GM23338 (cell line): ENCODE measurements at regions not wholly inside any gene's neighbourhood (a gene's known extent, or its start where the extent isn't known, plus 50 kb on each side); places are given as distances from the start of the nearest gene placed in this dataset.

Experiments used
- ATAC-seq: fragments of 200-7000 bp; cut with Tn5 transposase; 3 replicates; pipeline ENCODE4 v1.9.1; 2020
- DNase-seq: peaks from one replicate; pipeline ENCODE4 v3.0.0-alpha.2; 2015; ENCODE audit warnings: low spot score
- H2AFZ ChIP-seq: fragments of 200-600 bp; sonication (generic); 2 replicates; pipeline ENCODE4 v1.8.0; 2016; ENCODE audit warnings: antibody characterized with exemption, mild to moderate bottlenecking, moderate library complexity
- H3F3A ChIP-seq: fragments of 200-600 bp; sonication (generic); replicated peaks from 2 replicates; pipeline ENCODE4 v1.8.0; 2017; ENCODE audit warnings: antibody characterized with exemption, mixed run types, low read depth
- H3K27ac ChIP-seq: fragments of 200-600 bp; sonication (generic); 2 replicates; pipeline ENCODE4 v1.6.1; 2016; ENCODE audit warnings: low read depth
- H3K27me3 ChIP-seq: fragments of 200-600 bp; sonication (generic); 2 replicates; pipeline ENCODE4 v1.8.0; 2016; ENCODE audit warnings: mild to moderate bottlenecking, mixed run types, moderate library complexity; ENCODE audit not compliant: insufficient read depth
- H3K36me3 ChIP-seq: fragments of 200-600 bp; sonication (generic); 2 replicates; pipeline ENCODE4 v1.8.0; 2016; ENCODE audit warnings: mild to moderate bottlenecking; ENCODE audit not compliant: insufficient read depth
- H3K4me1 ChIP-seq: fragments of 200-600 bp; sonication (generic); 2 replicates; pipeline ENCODE4 v1.8.0; 2016; ENCODE audit warnings: mild to moderate bottlenecking, moderate library complexity; ENCODE audit not compliant: insufficient read depth
- H3K4me2 ChIP-seq: fragments of 200-600 bp; sonication (generic); 2 replicates; pipeline ENCODE4 v1.7.1; 2017; ENCODE audit warnings: mixed run types
- H3K4me3 ChIP-seq: fragments of 200-600 bp; sonication (generic); 2 replicates; pipeline ENCODE4 v1.6.1; 2016; ENCODE audit warnings: mixed run types
- H3K79me2 ChIP-seq: fragments of 200-600 bp; sonication (generic); replicated peaks from 2 replicates; pipeline ENCODE4 v1.8.0; 2017; ENCODE audit warnings: mild to moderate bottlenecking; ENCODE audit not compliant: insufficient read depth
- H3K9me2 ChIP-seq: fragments of 200-600 bp; sonication (generic); 2 replicates; pipeline ENCODE4 v1.8.0; 2017; ENCODE audit not compliant: insufficient read depth
- H4K20me1 ChIP-seq: fragments of 200-600 bp; sonication (generic); replicated peaks from 2 replicates; pipeline ENCODE4 v1.8.0; 2017; ENCODE audit warnings: mild to moderate bottlenecking; ENCODE audit not compliant: insufficient read depth
- H3K27ac Mint-ChIP-seq: 2 replicates; pipeline ENCODE4 v1.8.0; 2020; ENCODE audit warnings: inconsistent platforms, mild to moderate bottlenecking, moderate library complexity, mixed read lengths
- H3K27me3 Mint-ChIP-seq: 3 replicates; pipeline ENCODE4 v1.8.0; 2022; ENCODE audit warnings: low read depth, mild to moderate bottlenecking, moderate library complexity, mixed read lengths, inconsistent platforms; ENCODE audit not compliant: insufficient read depth, poor library complexity
- H3K36me3 Mint-ChIP-seq: 3 replicates; pipeline ENCODE4 v1.8.0; 2021; ENCODE audit warnings: low read depth, mild to moderate bottlenecking, inconsistent platforms, moderate library complexity, mixed read lengths
- H3K4me1 Mint-ChIP-seq: 3 replicates; pipeline ENCODE4 v1.8.0; 2020; ENCODE audit warnings: mild to moderate bottlenecking, inconsistent platforms, mixed read lengths
- H3K4me3 Mint-ChIP-seq: 3 replicates; pipeline ENCODE4 v1.8.0; 2021; ENCODE audit warnings: moderate library complexity, mild to moderate bottlenecking, inconsistent platforms, mixed read lengths
- H3K9me3 Mint-ChIP-seq: 3 replicates; pipeline ENCODE4 v1.8.0; 2020; ENCODE audit warnings: moderate library complexity, mild to moderate bottlenecking, inconsistent platforms, mixed read lengths
- CREB1 ChIP-seq: fragments of 250-450 bp; sonication (Bioruptor Pico); IDR thresholded peaks from 2 replicates; pipeline ENCODE4 v1.5.0; 2020; ENCODE audit warnings: low read depth, mild to moderate bottlenecking, moderate library complexity
- EZH2phosphoT487 ChIP-seq: fragments of 200-600 bp; sonication (generic); IDR thresholded peaks from one replicate; pipeline ENCODE4 v1.8.1; 2018; ENCODE audit warnings: antibody characterized with exemption; ENCODE audit not compliant: unreplicated experiment
- JUNB ChIP-seq: IDR thresholded peaks from one replicate; pipeline ENCODE4 v1.6.1; 2016; ENCODE audit warnings: antibody characterized with exemption; ENCODE audit not compliant: unreplicated experiment
- STAT1 ChIP-seq: IDR thresholded peaks from one replicate; pipeline ENCODE4 v1.6.1; 2016; ENCODE audit warnings: antibody characterized with exemption; ENCODE audit not compliant: unreplicated experiment
- ZNF114 ChIP-seq: fragments of 250-450 bp; sonication (Bioruptor Pico); IDR thresholded peaks from 2 replicates; pipeline ENCODE4 v1.5.0; 2020; ENCODE audit warnings: mild to moderate bottlenecking, moderate library complexity
- ZNF331 ChIP-seq: fragments of 250-450 bp; sonication (Bioruptor Pico); IDR thresholded peaks from 2 replicates; pipeline ENCODE4 v1.5.0; 2020; ENCODE audit warnings: low read depth, mild to moderate bottlenecking, moderate library complexity
- TF ChIP-seq, protein P1 (sequence below), 2 experiments: fragments of 200-600 bp in 1 of 2; sonication (generic) in 1 of 2; conservative IDR thresholded peaks; 2 replicates each; pipeline versions ENCODE4 v1.5.1 to v1.6.1; 2016 to 2017; ENCODE audit warnings: antibody characterized with exemption in 2 of 2, low read depth in 2 of 2, mild to moderate bottlenecking in 2 of 2, moderate library complexity in 1 of 2
- TF ChIP-seq, protein P2 (sequence below): fragments of 250-450 bp; sonication (Bioruptor Pico); IDR thresholded peaks from 2 replicates; pipeline ENCODE4 v1.5.0; 2020; ENCODE audit warnings: mild to moderate bottlenecking, moderate library complexity
- TF ChIP-seq, protein P3 (sequence below): IDR thresholded peaks from 2 replicates; pipeline ENCODE4 v1.6.1; 2016; ENCODE audit warnings: antibody characterized with exemption
- TF ChIP-seq, protein P4 (sequence below): IDR thresholded peaks from one replicate; pipeline ENCODE4 v1.6.1; 2018; ENCODE audit warnings: antibody characterized with exemption; ENCODE audit not compliant: unreplicated experiment

DNA sequence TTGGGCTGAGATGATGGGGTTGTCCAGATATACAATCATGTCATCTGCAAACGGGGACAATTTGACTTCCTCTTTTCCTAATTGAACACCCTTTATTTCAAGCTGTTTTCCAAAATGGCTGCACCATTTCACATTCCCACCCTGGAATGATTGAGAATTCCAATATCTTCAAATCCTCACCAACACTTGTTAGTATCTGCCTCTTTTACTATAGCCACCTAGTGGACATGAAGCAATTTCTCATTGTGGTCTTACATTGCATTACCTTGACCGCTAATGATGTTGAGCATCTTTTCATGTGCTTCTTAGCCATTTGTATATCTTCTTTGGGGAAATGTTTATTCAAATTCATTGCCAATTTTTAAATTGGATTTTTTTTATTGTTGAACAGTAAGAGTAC is 364.8 kb downstream of the SMARCA1 start:
- Histone ChIP-seq H4K20me1 (no peaks in the 10 kb centered on the region), H3K27ac (no peak overlapping the region), H3K9me2 (no peaks in the 10 kb centered on the region), H3K27me3 (no peaks in the 10 kb centered on the region), H3K4me1 (no peaks in the 10 kb centered on the region), H3K79me2 (no peaks in the 10 kb centered on the region), H3K4me3 (no peak overlapping the region), H3F3A (no peaks in the 10 kb centered on the region), H3K4me2 (no peak overlapping the region), H2AFZ (no peak overlapping the region), H3K36me3 (no peaks in the 10 kb centered on the region)
- no peak for ATAC-seq
- Mint-ChIP-seq H3K27me3 (peaks cover 7% of the 10 kb centered on the region), H3K4me1 (peaks cover 10% of the 10 kb centered on the region; the same call in 2 of the 3 replicates), H3K27ac (no peak overlapping the region), H3K9me3 (peaks cover 9% of the 10 kb centered on the region), H3K4me3 (no peak overlapping the region), H3K36me3 (peaks cover 9% of the 10 kb centered on the region)
- no peak for TF ChIP-seq JUNB
- TF ChIP-seq, protein P1, sequence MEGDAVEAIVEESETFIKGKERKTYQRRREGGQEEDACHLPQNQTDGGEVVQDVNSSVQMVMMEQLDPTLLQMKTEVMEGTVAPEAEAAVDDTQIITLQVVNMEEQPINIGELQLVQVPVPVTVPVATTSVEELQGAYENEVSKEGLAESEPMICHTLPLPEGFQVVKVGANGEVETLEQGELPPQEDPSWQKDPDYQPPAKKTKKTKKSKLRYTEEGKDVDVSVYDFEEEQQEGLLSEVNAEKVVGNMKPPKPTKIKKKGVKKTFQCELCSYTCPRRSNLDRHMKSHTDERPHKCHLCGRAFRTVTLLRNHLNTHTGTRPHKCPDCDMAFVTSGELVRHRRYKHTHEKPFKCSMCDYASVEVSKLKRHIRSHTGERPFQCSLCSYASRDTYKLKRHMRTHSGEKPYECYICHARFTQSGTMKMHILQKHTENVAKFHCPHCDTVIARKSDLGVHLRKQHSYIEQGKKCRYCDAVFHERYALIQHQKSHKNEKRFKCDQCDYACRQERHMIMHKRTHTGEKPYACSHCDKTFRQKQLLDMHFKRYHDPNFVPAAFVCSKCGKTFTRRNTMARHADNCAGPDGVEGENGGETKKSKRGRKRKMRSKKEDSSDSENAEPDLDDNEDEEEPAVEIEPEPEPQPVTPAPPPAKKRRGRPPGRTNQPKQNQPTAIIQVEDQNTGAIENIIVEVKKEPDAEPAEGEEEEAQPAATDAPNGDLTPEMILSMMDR (conservative IDR thresholded peaks at IDR 0.05; ENCODE audit: low read depth in 2 of 2), result peak; percentile 36 to 37
- peak; percentile 13 for DNase-seq

DNA sequence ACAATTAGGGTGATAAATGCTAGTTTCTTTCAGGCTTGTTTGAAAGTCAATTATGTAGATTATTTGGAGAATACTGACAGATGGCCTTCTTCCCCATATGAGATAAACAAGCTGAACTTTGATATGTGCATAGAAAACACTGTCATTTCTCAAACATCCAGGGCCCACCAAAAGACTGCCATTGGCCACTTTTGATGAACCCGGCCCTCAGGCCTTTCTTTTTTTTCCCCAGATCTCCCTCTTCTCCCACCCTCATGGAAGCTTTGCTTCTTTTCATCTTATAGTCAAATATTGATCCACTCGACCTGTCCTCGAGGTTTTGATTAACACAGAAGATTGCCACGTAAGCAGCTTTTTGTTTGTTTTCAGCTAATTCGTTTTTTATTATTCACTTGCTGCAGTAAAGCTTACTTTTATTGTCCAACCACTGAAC is 377.4 kb downstream of the SMARCA1 start:
- Mint-ChIP-seq H3K9me3 (no peaks in the 10 kb centered on the region), H3K4me3 (no peak overlapping the region), H3K27me3 (peaks cover 3% of the 10 kb centered on the region), H3K4me1 (peaks cover 9% of the 10 kb centered on the region; the same call in 2 of the 3 replicates), H3K36me3 (no peaks in the 10 kb centered on the region), H3K27ac (no peak overlapping the region)
- H3K9me2 ChIP-seq, result no peaks in the 10 kb centered on the region
- DNase-seq (no peak), ATAC-seq (no peak)
- no peaks in the 10 kb centered on the region for H3K27me3 ChIP-seq
- H3K4me1 ChIP-seq, result no peaks in the 10 kb centered on the region; the same call in none of the 2 replicates
- H3K79me2 ChIP-seq, result no peaks in the 10 kb centered on the region
- H4K20me1 ChIP-seq, result no peaks in the 10 kb centered on the region
- no peaks in the 10 kb centered on the region for H3F3A ChIP-seq
- no peak overlapping the region for H3K4me2 ChIP-seq
- H3K27ac ChIP-seq, result no peak overlapping the region
- no peaks in the 10 kb centered on the region for H3K36me3 ChIP-seq
- H2AFZ ChIP-seq, result no peak overlapping the region
- H3K4me3 ChIP-seq, result no peak overlapping the region
- TF ChIP-seq, protein P2, sequence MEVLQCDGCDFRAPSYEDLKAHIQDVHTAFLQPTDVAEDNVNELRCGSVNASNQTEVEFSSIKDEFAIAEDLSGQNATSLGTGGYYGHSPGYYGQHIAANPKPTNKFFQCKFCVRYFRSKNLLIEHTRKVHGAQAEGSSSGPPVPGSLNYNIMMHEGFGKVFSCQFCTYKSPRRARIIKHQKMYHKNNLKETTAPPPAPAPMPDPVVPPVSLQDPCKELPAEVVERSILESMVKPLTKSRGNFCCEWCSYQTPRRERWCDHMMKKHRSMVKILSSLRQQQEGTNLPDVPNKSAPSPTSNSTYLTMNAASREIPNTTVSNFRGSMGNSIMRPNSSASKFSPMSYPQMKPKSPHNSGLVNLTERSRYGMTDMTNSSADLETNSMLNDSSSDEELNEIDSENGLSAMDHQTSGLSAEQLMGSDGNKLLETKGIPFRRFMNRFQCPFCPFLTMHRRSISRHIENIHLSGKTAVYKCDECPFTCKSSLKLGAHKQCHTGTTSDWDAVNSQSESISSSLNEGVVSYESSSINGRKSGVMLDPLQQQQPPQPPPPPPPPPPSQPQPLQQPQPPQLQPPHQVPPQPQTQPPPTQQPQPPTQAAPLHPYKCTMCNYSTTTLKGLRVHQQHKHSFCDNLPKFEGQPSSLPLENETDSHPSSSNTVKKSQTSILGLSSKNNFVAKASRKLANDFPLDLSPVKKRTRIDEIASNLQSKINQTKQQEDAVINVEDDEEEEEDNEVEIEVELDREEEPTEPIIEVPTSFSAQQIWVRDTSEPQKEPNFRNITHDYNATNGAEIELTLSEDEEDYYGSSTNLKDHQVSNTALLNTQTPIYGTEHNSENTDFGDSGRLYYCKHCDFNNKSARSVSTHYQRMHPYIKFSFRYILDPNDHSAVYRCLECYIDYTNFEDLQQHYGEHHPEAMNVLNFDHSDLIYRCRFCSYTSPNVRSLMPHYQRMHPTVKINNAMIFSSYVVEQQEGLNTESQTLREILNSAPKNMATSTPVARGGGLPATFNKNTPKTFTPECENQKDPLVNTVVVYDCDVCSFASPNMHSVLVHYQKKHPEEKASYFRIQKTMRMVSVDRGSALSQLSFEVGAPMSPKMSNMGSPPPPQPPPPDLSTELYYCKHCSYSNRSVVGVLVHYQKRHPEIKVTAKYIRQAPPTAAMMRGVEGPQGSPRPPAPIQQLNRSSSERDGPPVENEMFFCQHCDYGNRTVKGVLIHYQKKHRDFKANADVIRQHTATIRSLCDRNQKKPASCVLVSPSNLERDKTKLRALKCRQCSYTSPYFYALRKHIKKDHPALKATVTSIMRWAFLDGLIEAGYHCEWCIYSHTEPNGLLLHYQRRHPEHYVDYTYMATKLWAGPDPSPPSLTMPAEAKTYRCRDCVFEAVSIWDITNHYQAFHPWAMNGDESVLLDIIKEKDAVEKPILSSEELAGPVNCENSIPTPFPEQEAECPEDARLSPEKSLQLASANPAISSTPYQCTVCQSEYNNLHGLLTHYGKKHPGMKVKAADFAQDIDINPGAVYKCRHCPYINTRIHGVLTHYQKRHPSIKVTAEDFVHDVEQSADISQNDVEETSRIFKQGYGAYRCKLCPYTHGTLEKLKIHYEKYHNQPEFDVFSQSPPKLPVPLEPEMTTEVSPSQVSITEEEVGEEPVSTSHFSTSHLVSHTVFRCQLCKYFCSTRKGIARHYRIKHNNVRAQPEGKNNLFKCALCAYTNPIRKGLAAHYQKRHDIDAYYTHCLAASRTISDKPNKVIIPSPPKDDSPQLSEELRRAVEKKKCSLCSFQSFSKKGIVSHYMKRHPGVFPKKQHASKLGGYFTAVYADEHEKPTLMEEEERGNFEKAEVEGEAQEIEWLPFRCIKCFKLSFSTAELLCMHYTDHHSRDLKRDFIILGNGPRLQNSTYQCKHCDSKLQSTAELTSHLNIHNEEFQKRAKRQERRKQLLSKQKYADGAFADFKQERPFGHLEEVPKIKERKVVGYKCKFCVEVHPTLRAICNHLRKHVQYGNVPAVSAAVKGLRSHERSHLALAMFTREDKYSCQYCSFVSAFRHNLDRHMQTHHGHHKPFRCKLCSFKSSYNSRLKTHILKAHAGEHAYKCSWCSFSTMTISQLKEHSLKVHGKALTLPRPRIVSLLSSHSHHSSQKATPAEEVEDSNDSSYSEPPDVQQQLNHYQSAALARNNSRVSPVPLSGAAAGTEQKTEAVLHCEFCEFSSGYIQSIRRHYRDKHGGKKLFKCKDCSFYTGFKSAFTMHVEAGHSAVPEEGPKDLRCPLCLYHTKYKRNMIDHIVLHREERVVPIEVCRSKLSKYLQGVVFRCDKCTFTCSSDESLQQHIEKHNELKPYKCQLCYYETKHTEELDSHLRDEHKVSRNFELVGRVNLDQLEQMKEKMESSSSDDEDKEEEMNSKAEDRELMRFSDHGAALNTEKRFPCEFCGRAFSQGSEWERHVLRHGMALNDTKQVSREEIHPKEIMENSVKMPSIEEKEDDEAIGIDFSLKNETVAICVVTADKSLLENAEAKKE (CRISPR knock-in tag), result no peak
- TF ChIP-seq, protein P3, sequence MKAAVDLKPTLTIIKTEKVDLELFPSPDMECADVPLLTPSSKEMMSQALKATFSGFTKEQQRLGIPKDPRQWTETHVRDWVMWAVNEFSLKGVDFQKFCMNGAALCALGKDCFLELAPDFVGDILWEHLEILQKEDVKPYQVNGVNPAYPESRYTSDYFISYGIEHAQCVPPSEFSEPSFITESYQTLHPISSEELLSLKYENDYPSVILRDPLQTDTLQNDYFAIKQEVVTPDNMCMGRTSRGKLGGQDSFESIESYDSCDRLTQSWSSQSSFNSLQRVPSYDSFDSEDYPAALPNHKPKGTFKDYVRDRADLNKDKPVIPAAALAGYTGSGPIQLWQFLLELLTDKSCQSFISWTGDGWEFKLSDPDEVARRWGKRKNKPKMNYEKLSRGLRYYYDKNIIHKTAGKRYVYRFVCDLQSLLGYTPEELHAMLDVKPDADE, result no peak
- no peak for TF ChIP-seq ZNF331 (CRISPR knock-in tag)
- TF ChIP-seq ZNF114 (CRISPR knock-in tag), result no peak
- no peak for TF ChIP-seq CREB1 (CRISPR knock-in tag)
- TF ChIP-seq, protein P4, sequence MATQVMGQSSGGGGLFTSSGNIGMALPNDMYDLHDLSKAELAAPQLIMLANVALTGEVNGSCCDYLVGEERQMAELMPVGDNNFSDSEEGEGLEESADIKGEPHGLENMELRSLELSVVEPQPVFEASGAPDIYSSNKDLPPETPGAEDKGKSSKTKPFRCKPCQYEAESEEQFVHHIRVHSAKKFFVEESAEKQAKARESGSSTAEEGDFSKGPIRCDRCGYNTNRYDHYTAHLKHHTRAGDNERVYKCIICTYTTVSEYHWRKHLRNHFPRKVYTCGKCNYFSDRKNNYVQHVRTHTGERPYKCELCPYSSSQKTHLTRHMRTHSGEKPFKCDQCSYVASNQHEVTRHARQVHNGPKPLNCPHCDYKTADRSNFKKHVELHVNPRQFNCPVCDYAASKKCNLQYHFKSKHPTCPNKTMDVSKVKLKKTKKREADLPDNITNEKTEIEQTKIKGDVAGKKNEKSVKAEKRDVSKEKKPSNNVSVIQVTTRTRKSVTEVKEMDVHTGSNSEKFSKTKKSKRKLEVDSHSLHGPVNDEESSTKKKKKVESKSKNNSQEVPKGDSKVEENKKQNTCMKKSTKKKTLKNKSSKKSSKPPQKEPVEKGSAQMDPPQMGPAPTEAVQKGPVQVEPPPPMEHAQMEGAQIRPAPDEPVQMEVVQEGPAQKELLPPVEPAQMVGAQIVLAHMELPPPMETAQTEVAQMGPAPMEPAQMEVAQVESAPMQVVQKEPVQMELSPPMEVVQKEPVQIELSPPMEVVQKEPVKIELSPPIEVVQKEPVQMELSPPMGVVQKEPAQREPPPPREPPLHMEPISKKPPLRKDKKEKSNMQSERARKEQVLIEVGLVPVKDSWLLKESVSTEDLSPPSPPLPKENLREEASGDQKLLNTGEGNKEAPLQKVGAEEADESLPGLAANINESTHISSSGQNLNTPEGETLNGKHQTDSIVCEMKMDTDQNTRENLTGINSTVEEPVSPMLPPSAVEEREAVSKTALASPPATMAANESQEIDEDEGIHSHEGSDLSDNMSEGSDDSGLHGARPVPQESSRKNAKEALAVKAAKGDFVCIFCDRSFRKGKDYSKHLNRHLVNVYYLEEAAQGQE, result no peak
- TF ChIP-seq JUNB, result no peak
- no peak for TF ChIP-seq EZH2phosphoT487
- TF ChIP-seq STAT1, result no peak
